GM21619 (cell line): ENCODE measurements at regions not wholly inside any gene's neighbourhood (a gene's known extent, or its start where the extent isn't known, plus 50 kb on each side); places are given as distances from the start of the nearest gene placed in this dataset.
"Not testable (repeated sequence)": the region's sequence is repeated elsewhere in the genome, so short reads cannot be mapped to it uniquely, and the experiment has no call there.

Source experiments
- ATAC-seq: cut with Tn5 transposase; IDR thresholded peaks from one replicate; pipeline ENCODE4 v1.9.1; 2021; ENCODE audit not compliant: unreplicated experiment

DNA sequence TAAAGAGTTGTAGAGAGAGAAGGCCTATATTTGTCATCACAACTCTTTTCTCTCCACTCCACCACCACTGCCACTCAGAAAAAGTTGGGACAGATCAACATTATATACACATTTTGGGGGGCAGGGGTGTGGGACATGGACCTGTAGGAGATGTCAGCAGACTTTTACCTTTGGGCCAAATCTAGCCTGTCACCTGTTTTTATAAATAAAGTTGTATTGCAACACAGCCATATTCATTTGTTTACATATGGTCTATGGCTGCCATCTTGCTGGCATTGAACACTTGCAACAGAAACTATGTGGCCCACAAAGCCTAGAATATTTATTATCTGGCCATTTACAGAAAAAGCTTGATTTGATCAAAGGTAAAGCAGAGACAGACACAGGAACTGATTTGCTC is 250.7 kb downstream of the BTG1 start:
- ATAC-seq, result no peak

DNA sequence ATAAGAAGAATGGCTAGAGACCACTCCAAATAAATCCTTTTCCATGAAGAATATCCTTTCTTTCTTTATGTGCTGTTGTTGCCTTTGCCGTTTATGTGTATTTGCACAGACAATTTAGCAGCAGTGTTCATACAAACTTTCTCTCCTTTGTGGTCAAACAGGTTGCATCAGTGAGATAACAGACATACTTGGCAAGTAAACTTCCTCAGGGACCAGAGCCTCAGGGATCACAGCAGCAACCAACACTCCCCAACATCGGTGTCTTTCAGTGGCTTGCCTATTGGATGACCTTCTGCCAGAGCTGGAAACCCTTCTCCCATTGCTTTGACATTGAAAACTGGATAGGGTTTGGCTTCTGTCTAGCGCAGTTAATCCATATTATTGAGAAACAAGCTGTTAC is 252.2 kb downstream of the BTG1 start:
- no peak for ATAC-seq

- no peak for ATAC-seq
Observed at GRCh38 chr12:91892081-91892855, 253.4 kb downstream of the BTG1 start.

DNA sequence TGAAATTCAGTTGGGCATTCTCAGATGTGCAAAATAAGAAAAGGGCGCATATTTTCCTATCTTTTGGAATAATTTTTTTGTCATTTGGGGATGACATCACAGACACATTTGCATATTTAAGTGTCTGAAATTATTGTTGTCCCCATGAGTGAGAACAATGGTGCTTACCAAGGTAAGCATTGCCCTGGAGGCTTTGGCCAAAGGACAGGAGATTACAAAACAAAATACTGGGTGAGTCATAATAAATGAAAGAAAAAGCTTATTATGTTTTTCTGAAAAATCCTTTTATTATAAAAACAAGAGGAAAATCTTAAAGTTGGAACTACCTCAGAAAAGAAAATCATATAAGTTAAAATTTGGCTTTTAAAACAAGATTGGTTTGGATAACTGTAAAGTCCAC is 254.9 kb downstream of the BTG1 start:
- no peak for ATAC-seq

DNA sequence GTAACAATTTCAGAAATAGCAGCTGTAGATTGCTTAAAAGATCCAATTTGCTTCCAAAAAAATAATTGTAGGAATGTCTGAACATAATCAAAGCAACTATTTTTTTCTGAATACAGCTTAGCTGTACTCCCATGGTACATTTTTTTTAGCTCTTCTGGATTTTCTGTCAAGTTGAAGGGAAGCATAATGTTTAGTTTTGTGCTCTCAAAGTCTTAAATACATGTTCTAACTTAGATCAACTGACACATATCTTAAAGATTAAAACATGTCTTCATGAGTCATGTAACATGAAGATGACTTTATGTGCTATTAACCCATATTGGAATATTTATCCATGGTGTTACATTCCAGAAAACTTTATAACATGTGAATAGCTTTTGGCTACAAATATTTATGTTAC is 255.7 kb downstream of the BTG1 start:
- no peak for ATAC-seq

DNA sequence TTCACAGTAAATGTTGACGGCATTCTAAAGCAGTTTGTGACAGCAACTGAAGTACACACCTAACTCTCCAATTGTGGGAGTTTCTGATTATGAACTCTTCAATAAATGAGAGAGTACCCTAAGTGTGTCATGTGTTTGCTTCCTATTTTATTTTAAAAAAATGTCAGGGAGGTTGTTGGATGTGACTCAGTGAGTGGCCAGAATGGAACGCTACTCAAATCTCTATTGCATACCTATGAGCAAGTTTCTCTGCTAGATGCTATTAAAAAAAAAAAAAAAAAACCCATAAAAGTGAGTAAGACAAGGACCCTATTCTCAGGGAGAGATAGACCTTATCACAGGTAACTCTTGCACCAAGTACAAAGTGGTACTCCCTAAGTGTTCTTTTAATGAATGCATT is 256.6 kb downstream of the BTG1 start:
- no peak for ATAC-seq

- ATAC-seq, result no peak
Observed at GRCh38 chr12:91887957-91888356, 257.7 kb downstream of the BTG1 start.

- ATAC-seq, result no peak
Observed at GRCh38 chr12:91885851-91886731, 259.6 kb downstream of the BTG1 start.

DNA sequence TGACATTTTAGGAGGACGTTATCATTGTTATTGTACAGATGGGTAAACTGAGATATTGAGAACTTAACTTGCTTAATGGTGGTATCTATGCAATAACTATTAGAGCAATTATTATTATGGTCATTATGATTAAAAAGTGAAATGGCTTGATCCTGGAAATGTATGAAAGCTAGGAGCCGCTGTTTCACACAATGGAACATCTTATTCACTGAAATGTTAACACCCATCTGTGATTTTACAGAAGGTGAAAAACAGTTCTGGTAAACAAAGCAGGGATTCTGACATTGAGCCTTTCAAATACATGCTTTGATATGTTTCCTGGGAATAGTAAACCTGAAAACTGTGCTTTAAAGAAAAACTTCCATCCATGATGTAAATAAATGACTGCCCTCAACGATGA is 261.4 kb downstream of the BTG1 start:
- ATAC-seq, result no peak

DNA sequence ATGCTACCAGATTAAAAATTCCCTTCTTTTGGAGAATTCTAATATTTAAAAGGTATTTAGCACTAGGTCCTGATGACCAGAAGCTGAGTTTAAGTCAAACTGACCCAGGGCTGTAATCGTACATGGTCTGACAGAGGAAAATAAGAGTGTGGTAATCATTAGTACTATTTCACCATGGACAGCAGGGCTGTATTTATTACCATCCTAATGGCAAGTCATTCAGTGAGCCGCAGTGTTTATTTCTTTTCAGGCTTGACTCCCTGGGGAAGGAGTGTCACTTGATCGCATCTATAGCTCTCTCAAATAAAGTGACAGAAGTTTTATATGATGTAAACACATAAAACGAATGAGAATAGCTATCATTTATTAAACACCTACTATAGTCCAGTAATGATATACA is 261.8 kb downstream of the BTG1 start:
- no peak for ATAC-seq

GRCh38 chr12:91882910-91883309 is 262.7 kb downstream of the BTG1 start:
- no peak for ATAC-seq

DNA sequence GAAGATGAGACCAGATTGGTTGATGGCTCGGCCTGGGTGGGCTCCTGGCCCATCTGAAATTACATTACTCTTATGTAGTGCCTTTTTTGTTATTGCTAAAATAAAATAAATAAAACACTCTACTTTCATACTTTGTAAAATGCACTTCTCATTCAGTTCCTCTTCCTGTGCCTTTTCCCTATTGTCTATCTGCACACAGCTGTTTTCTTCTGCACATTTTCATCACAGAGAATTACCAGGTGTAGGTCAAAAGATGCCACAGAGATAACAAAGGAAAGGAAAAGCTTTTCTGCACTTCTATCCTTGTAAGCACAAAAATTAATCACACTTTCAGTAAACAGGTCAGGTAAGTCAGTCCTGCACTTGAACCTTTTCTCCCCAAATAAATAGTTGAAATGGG is 265.1 kb downstream of the BTG1 start:
- no peak for ATAC-seq

DNA sequence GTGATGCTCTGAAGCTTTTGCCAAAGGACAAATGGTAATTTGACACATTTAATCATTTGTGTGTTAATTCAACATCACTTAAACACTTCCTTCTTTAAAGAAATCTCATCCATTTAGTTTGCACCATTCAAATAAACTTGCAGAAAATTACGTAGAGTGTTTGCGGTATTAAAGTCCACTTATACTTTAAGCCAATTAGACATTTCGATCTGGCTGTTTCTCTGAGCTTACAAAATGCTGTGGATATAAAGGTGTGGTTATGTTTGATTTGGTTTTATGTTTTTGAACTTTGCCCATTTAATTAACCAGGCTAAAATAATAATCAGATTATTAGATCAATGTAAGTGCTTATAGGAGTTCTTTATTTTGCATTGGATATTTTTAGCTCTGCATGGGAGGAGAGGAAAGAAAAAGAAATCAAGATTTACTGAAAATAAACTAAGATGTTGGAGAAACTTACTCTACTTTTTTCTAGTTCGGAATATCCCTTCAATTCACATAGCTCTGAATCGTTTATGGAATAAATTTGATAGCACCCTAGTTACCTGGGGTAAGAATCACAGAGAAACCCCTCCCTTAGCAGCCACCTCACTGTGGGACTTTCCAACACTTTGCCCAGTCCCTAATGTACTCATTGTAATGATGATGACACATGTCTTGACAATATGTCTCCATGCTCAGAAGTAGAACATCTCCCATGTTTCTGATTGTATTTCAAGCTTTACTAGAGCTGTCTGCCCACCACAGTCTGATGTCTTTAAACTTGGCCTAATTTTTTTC is 268.0 kb downstream of the BTG1 start:
- ATAC-seq, result no peak

DNA sequence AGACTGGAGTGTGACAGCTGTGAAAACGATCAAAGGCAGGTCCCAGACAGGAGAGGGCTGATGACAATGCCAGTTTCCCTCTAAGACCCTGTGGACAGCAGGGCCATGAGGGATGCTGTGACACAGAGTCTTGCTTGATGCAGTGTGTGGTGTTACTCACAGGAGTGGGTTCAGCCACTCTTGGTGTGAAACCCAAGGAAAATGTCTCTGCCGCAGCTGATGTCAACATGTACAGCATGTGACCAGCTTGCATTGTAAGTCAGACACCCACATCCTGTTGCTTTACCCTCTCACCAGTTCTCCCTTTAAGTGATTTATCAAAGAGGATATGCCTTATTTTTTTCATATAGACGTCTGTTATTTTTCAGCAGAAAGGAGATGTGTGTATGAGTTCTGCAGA is 268.6 kb downstream of the BTG1 start:
- ATAC-seq, result peak; percentile 89

DNA sequence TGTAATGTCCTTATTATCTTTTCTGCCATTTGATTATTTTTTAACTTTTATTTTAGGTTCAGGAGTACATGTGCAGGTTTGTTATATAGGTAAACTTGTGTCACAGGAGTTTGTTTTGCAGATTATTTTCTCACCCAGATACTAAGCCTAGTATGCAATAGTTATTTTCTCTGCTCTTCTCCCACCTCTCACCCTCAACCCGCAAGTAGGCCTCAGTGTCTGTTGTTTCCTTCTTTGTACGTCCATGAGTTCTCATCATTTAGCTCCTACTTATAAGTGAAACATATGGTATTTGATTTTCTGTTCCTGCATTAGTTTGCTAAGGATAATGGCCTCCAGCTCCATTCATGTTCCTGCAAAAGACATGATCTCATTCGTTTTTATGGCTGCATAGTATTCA is 270.0 kb downstream of the BTG1 start:
- not testable (repeated sequence) for ATAC-seq

GRCh38 chr12:91874086-91874865 is 271.4 kb downstream of the BTG1 start:
- no peak for ATAC-seq

GRCh38 chr12:91871751-91872150 is 273.9 kb downstream of the BTG1 start:
- no peak for ATAC-seq

DNA sequence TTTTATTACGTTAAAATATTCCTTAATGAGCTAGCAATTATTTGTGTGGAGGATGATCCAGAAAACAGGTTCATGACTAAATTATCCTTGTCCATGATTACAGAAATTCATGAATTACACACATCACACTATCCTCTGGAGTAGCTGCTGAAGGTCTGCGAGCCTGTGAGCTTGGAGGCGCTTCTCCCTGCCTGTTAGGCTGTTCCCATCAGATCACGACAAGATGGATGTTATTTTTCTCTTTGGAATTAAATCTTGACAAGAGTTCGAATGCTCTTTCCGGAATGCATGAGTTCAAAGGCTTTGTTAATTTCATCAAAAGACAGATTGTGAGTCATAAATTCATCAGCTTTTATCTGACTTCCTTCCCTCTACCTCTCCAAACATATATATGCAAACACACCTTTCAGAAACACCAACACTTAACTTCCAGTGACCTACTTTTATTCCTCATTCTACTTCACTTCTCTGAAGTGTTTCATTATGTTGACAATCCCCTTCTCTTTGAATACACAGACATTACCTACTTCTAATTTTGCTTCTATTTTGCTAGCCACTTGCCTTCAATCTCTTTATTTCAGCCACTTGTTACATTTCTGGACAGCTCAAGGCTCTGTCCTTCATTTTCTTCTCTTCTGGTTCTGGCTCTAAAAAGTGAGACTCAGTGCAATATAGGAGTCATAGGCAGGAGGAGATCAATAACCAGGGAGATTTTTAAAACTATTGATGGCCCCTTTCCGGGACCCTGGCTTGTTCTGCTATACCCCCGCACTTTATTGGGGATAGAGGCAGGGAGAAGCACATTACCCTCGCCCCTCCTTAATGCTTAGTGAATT is 274.6 kb downstream of the BTG1 start:
- ATAC-seq, result no peak

GRCh38 chr12:91868054-91868453 is 277.6 kb downstream of the BTG1 start:
- ATAC-seq, result no peak

GRCh38 chr12:91866566-91866965 is 279.1 kb downstream of the BTG1 start:
- no peak for ATAC-seq
